Fibroblast of lung (primary cell): ENCODE measurements at regions not wholly inside any gene's neighbourhood (a gene's known extent, or its start where the extent isn't known, plus 50 kb on each side); places are given as distances from the start of the nearest gene placed in this dataset.
"Not testable (repeated sequence)": the region's sequence is repeated elsewhere in the genome, so short reads cannot be mapped to it uniquely, and the experiment has no call there.

Experiments
- DNase-seq, 2 donors: peaks; one replicate each; pipeline versions ENCODE4 v3.0.0 to v3.0.0-alpha.2; 2010; ENCODE audit warnings: low read depth in 2 of 2
- H2AFZ ChIP-seq: 2 replicates; pipeline ENCODE4 v1.5.1; 2012; ENCODE audit warnings: low read length, control low read depth, inconsistent platforms
- H3K27ac ChIP-seq: 2 replicates; pipeline ENCODE4 v1.5.1; 2011; ENCODE audit warnings: low read length, control low read depth; ENCODE audit not compliant: insufficient read depth
- H3K27me3 ChIP-seq: 2 replicates; pipeline ENCODE4 v1.5.1; 2011; ENCODE audit warnings: mild to moderate bottlenecking, low read length; ENCODE audit not compliant: control insufficient read depth, insufficient read depth
- H3K36me3 ChIP-seq: 2 replicates; pipeline ENCODE4 v1.5.1; 2011; ENCODE audit warnings: low read length; ENCODE audit not compliant: control insufficient read depth, insufficient read depth
- H3K4me1 ChIP-seq: 2 replicates; pipeline ENCODE4 v1.5.1; 2011; ENCODE audit warnings: low read length; ENCODE audit not compliant: control insufficient read depth, insufficient read depth; ENCODE audit errors: extremely low read depth
- H3K4me2 ChIP-seq: 2 replicates; pipeline ENCODE4 v1.5.1; 2011; ENCODE audit warnings: low read length, control low read depth; ENCODE audit not compliant: insufficient read depth; ENCODE audit errors: extremely low read depth
- H3K4me3 ChIP-seq, 4 experiments: fragments of 200-600 bp in 1 of 4; sonication (generic) in 1 of 4; replicated peaks in 1 of 4; 2 replicates each; pipeline ENCODE4 v1.5.1; 2011 to 2016; ENCODE audit warnings: low read length in 4 of 4, low read depth in 3 of 4, mild to moderate bottlenecking in 3 of 4, control low read depth in 2 of 4, inconsistent platforms in 1 of 4, mixed read lengths in 1 of 4; ENCODE audit not compliant: insufficient read depth in 1 of 4; ENCODE audit errors: control extremely low read depth in 1 of 4
- H3K79me2 ChIP-seq: 2 replicates; pipeline ENCODE4 v1.5.1; 2012; ENCODE audit warnings: mild to moderate bottlenecking, low read length, inconsistent platforms; ENCODE audit not compliant: control insufficient read depth, insufficient read depth
- H3K9ac ChIP-seq: 2 replicates; pipeline ENCODE4 v1.5.1; 2011; ENCODE audit warnings: mild to moderate bottlenecking, low read length, control low read depth; ENCODE audit not compliant: insufficient read depth
- H3K9me3 ChIP-seq: 2 replicates; pipeline ENCODE4 v1.5.1; 2012; ENCODE audit warnings: low read depth, low read length; ENCODE audit not compliant: control insufficient read depth, insufficient read depth
- H4K20me1 ChIP-seq: 2 replicates; pipeline ENCODE4 v1.5.1; 2011; ENCODE audit warnings: low read length; ENCODE audit not compliant: control insufficient read depth, insufficient read depth; ENCODE audit errors: extremely low read depth
- CTCF ChIP-seq, 2 donors: IDR thresholded peaks in 1 of 2; conservative IDR thresholded peaks in 1 of 2; 1 replicate in 1 of 2; 2 replicates in 1 of 2; pipeline ENCODE4 v1.5.1; 2011 to 2012; ENCODE audit warnings: low read length in 2 of 2, control low read depth in 1 of 2, inconsistent platforms in 1 of 2, low read depth in 1 of 2, mild to moderate bottlenecking in 1 of 2
- EZH2 ChIP-seq: IDR thresholded peaks from 2 replicates; pipeline ENCODE4 v1.5.1; 2012; ENCODE audit warnings: low read length, control low read depth, mild to moderate bottlenecking; ENCODE audit errors: missing control alignments

- H2AFZ ChIP-seq = no peak overlapping the region
- no peak overlapping the region for H3K9ac ChIP-seq
- H3K27ac ChIP-seq = no peak overlapping the region
- peak in 1 of 2 donors; percentile 39 for DNase-seq
- no peaks in the 10 kb centered on the region for H3K36me3 ChIP-seq
- no peaks in the 10 kb centered on the region for H3K27me3 ChIP-seq
- no peak overlapping the region for H3K4me2 ChIP-seq
- TF ChIP-seq EZH2 (no peak), CTCF (conservative IDR thresholded peaks at IDR 0.05 in 1 of 2, IDR thresholded peaks at IDR 0.05 in 1 of 2; ENCODE audit: low read depth in 1 of 2, low read length in 2 of 2) (no peak)
- H3K79me2 ChIP-seq = no peaks in the 10 kb centered on the region
- H3K4me3 ChIP-seq = no peak overlapping the region
- H4K20me1 ChIP-seq = no peaks in the 10 kb centered on the region
- no peaks in the 10 kb centered on the region for H3K4me1 ChIP-seq
- H3K9me3 ChIP-seq = no peaks in the 10 kb centered on the region
Measured at GRCh38 chr4:38387819-38388218, 276.2 kb upstream of the KLF3 start.

- H4K20me1 ChIP-seq, H3K9me3 ChIP-seq, H3K27ac ChIP-seq, H3K4me1 ChIP-seq, H3K79me2 ChIP-seq, H3K4me2 ChIP-seq, H3K9ac ChIP-seq, H3K27me3 ChIP-seq, DNase-seq, H3K4me3 ChIP-seq, H3K36me3 ChIP-seq, H2AFZ ChIP-seq: not testable (repeated sequence)
Measured at GRCh38 chr4:38388907-38389306, 275.1 kb upstream of the KLF3 start.

GRCh38 chr4:38390969-38391545, 272.9 kb upstream of the KLF3 start:
- Histone ChIP-seq H3K36me3 (no peaks in the 10 kb centered on the region), H3K4me1 (no peaks in the 10 kb centered on the region), H2AFZ (no peak overlapping the region), H3K9ac (no peak overlapping the region), H4K20me1 (no peaks in the 10 kb centered on the region), H3K4me2 (no peak overlapping the region), H3K27ac (no peak overlapping the region), H3K27me3 (no peaks in the 10 kb centered on the region), H3K79me2 (no peaks in the 10 kb centered on the region), H3K9me3 (no peaks in the 10 kb centered on the region), H3K4me3 (no peak overlapping the region)
- no peak for DNase-seq
- TF ChIP-seq EZH2 = no peak
- TF ChIP-seq CTCF (conservative IDR thresholded peaks at IDR 0.05 in 1 of 2, IDR thresholded peaks at IDR 0.05 in 1 of 2; ENCODE audit: low read depth in 1 of 2, low read length in 2 of 2) = no peak
